ENCODE measurements at regions not wholly inside any gene's neighbourhood (a gene's known extent, or its start where the extent isn't known, plus 50 kb on each side); places are given as distances from the start of the nearest gene placed in this dataset.
"Not testable (repeated sequence)": the region's sequence is repeated elsewhere in the genome, so short reads cannot be mapped to it uniquely, and the experiment has no call there.

DNA sequence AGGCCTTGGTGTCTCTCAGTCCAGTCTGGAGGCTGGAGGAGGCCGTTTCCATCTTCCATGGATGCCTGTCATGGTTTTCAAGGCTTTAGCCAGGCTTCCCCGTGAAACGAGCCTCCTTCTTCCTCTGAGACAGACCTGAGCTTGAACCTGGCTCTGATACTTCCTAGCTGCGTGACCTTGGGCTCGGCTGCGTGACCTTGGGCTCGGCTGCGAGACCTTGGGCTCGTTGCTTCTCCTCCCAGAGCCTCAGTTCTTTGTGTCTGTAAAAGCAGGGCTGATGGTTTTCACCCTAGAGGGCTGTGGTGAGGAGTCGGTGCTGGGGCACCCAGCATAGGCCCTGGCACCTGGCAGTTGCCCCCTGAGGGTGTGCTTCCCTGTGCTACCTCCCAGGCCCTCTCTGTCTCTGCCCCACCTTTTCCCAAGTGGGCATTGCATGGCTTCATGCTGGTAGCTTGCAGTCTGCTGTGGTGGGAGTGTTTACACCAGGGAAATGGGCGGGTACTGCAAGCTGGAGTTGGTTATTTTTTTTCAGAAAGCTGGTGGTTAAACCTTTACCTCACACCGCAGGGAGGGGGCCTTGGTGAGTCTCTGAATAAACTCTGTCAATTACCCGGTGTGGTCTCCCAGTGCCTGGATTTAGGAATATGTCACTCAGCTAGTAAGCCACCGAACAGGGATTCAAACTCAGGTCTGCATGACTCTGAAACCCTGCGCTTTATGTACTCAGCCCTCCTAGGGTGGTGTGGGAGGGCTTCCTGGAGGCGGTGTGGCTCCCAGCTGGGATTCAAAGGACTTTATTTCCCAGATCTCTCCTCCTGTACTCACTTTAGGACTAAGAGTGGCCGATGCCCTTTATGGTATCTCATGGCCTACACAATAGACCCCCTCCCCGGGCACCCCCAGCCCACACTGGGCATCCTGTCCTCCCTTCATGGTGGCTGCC lies 129.0 kb upstream of the CIBAR2 start:
- no peak for DNase-seq (ENCODE audit: low read depth)

DNA sequence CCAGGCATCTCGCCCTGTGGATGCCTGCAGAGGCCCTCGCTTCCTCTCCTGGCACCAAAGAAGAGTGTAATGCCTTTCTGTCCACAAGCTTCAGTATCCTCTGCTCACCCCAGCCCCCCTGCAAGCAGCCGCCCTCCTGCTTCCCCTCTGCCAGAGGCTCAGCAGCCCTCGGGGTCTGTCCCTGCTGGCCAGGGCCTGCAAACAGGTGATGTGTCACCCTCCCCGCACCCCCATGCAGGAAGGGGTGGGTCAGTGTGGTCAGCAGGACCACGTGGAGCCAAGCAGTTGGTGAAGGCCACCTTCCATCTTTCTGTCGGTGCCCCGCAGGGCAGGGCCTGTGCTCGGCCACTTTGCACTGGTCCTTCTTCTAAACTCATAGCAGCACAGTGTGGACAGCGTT lies 129.9 kb upstream of the CIBAR2 start:
- DNase-seq (ENCODE audit: low read depth) = no peak

DNA sequence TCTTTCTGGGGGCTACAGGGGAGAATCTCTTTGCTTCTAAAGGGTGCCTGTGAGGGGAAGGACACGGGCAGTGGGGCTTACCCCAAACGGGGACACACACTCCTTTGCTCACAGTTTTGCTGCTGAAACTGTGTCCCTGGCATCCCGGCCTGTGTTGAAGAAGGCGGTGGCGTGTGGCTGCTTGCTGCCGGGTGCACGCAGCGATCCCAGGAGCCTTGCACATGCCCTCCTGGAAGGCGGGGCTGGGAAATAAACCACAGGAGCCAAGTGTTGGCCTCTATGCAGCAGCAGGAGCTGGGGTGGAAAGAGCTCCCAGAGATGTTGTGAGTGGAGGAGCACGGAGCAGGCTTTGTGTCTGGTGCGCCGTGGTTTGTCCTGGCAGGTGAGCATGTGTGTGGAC lies 131.0 kb upstream of the CIBAR2 start:
- DNase-seq (ENCODE audit: low read depth) = no peak

DNA sequence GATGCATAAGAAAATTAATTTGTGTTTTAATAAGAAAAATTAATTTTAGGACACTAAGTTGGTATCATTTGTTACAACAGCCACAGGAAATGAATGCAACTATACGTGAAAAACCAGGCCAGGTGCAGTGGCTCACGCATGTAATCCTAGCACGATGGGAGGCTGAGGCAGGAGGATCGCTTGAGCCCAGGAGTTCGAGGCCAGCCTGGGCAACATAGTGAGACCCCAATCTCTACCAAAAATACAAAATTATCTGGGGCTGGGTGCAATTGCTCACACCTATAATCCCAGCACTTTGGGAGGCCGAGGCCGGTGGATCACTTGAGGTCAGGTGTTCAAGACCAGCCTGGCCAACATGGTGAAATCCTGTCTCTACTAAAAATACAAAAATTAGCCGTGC lies 132.2 kb upstream of the CIBAR2 start:
- DNase-seq (ENCODE audit: low read depth) = not testable (repeated sequence)

DNA sequence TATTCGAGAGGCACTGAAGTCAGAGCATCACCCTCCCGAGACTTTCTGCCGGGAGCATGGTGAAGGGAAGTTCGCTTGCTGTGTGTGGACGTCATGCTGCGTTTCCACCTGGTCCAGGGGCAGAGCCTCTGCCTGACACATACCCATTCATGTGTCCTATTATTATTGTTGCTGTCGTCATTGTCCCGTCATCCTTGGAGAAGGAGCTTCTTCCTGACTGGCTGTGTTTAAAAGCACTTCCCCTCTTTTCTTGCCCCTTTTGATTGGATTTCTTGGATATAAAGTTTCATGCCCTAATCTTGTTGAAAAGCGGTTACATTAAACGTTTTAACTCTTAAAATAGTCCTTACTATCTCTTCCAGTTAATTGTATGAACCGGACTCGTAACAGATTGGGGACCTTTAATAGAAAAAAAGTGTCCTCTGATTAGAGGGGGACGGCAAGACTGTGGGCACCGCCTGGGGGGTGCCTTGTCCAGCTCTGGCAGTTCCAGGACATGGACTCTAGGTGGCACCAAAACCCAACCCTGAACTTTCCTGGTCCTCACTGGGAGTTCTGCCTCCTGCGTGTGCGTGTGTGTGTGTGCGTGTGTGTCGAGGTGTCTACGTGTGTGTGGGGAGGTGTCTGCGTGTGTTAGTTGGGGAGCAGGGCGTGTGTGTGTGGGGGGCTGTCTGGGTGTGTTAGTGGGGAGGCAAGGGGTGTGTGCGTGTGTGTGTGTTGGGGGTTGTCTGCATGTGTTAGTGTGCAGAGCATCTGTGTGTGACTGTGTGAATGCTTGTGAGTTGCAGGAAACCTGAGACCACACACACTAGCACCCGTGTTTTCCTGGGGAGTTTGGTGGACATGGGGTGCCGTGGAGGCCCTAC lies 133.3 kb upstream of the CIBAR2 start:
- no peak for DNase-seq (ENCODE audit: low read depth)

DNA sequence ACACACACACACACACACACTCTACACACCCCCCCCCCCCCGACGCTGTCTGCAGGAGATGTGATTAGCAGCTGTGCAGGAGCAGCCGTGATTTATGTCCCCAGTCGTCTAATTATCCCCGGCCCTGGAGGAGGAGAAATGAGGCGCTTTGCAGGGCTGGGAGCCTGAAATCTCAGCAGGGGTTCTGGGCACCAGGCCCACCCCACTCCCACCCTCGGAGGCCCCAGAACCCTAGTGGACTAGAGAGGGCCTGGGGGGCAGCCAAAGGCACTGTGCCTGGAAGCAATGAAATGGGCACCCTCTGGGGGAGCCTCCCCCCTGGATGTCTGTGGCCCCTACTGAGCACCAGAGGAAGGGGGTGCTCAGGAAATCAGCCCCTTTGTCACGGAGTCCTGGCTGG lies 134.2 kb upstream of the CIBAR2 start:
- DNase-seq (ENCODE audit: low read depth) = no peak

DNA sequence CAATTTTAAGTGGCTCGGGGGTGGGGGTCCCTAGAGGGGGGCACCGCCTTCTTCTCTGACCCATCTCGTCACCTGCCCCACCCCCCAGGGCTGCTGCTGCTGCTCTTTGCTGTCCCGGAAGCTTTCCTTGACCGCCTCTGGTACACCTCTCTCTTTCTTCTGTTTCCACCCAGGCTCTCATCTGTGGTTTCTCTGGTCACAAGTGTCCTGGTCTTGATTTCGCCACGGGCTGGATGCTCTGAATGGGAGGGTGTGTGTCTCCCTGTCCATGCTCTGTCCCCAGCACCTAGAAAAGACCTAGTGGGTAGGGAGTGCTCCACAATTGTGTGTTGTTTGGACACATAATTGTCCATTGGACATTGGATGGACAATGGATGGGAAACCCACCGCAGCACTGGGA lies 134.7 kb upstream of the CIBAR2 start:
- no peak for DNase-seq (ENCODE audit: low read depth)

DNA sequence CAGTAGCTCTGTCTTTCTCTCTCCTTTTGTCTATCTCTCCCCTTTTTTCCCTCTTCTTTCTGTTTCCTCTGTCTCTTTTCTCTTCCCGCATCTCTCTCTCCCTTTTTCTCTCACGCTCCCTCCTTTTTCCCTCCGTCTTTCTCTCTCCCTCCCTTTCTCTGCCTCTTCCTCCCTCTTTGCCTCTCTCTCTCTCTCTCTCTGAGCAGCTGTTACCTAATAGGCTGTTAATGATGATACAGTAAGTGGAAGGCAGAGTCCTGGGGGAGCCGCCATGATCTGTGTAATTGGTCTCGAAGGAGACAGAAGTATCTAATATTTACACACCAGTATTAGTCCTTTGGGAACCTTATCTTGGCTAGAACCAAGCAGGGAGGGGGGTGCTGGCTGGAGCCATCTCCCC lies 136.1 kb upstream of the CIBAR2 start:
- DNase-seq (ENCODE audit: low read depth) = no peak

DNA sequence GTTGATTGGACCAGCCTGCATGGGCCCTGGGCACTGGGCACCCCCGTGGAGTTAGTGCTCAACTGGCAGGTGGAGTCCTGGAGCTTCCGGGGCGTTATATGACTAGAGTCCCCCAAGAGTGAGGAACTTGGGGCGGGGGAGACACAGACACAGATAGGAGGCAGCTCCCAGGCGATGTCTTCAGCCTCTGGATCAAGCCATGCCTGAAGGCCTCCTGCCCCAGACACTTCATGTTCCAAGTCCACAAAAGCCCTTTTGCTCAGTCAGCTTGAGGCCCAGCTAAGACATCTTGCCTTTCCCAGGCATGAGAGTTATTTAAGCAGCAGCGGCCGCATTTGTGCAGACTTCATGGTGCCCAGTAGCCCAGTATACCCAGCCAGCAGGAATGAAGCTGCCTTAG lies 136.6 kb upstream of the CIBAR2 start:
- DNase-seq (ENCODE audit: low read depth) = no peak

DNA sequence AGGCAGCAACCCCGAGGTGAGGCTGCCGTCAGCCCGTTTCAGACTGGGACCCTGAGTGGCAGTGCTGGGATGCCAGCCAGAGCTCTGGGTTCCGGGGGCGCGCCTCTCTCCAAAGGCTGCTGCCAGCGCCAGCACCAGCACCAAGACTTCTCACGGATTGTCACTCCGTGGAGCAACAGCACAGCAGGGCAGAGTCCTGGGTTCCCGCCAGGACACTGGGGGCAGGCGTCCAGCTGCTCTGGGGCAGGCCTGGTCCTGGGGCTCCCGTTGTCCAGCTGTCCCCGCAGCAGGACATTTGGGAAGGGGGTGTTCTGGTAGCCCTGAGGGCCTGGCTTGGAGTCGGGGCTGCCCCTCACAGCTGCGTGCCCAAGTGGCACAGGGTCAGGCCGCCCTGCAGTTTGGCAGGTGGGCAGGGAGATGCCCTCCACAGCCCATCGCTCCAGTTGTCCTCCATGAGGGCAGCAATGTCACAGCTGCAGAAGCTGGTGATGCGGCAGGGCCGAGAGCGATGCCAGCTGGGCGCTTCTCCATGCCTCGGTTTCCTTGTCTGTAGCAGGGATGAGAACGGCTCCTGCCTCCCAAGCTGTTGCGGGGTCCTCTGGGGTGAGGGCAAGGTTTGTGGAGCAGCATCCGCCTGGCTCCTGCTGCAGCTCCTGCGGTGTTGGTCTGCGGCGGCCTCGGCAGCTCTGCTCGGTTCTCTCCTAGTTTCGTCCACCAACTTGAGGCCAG lies 137.3 kb upstream of the CIBAR2 start:
- no peak for DNase-seq (ENCODE audit: low read depth)

DNA sequence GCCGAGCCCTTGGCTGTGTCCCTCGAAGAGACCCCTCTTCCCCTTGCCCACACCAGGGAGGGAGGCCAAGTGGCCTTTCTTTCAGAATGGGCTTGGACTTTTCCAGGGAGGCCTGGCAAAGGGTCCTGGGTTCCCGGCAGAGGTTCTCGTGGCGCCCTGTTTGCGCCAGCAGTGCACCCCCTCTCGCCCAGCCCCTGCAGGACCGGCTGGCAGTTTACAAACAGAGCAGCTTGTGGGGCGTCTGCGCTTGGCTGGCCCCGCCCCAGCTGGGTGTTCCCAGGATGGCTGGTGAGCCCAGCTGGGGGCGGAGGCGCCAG lies 137.8 kb upstream of the CIBAR2 start:
- DNase-seq (ENCODE audit: low read depth) = no peak

DNA sequence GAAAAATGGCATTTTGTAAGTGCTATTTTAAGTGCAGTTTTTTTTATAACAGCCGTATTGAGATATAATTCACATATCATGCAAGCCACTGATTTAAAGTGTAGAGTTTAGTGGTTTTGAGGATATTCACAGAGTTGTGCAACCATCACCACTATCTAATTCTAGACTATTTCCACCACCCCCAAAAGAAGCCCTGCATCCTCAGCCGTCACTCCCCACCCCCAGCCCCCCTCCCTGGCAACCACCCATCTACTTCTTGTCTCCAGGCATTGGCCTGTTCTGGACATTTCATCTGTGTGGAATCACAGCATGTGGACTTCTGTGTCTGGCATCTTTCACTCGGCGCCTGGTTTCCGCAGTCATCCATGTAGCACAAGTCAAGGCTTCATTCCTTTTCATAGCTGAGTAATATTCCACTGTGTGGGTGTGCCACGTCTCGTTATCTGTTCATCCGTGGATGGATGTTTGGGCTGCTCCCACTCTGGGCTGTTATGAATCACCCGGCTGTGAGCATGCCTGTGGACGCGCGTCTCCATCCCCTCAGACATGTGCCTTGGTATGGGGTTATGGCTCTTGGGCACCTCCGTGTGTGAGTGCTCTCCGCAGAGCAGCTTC lies 138.4 kb upstream of the CIBAR2 start:
- no peak for DNase-seq (ENCODE audit: low read depth)

DNA sequence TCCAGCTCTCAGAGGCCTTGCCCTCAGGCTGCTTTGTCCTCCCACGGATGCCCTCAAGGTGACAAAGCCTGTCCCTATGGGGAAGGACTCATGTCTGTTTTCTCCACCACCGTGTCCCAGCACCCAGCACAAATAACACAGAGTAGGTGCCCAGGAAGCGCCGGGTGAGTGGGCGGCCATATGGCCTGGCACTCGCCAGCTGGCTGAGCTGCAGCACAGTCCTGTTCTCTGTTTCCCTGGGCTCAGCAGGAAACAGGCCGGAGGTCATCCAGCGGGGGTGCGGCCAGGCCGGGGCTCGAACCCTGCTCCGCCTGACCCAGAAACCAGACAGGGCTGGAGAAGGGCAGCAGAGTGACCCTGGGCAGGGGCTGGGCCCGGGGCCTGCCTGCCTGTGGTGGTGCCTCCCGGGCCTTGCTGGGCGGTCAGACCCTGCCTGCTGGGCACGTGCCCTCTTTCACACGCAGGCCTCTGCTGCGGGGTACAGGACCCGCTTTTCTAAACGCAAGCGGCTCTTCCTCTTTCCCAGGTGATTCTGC lies 139.0 kb upstream of the CIBAR2 start:
- no peak for DNase-seq (ENCODE audit: low read depth)

DNA sequence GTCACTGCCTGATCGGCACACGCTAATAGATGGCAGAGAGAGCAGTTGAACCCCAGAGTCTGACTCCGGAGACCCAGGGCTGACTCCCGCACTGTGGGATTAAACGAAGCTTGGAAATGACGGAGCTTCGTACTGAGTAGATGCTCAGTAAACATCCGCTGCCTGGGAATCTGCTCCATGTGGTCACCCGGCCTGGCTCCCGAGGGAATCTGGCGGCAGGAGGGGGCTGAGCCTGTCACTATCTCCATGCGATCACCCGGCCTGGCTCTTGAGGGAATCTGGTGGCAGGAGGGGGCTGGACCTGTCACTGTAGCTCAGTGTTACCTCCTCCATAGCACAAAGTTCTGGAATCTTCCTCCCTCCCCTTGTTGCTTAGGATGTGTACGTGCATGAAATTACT lies 139.7 kb upstream of the CIBAR2 start:
- DNase-seq (ENCODE audit: low read depth) = no peak

DNA sequence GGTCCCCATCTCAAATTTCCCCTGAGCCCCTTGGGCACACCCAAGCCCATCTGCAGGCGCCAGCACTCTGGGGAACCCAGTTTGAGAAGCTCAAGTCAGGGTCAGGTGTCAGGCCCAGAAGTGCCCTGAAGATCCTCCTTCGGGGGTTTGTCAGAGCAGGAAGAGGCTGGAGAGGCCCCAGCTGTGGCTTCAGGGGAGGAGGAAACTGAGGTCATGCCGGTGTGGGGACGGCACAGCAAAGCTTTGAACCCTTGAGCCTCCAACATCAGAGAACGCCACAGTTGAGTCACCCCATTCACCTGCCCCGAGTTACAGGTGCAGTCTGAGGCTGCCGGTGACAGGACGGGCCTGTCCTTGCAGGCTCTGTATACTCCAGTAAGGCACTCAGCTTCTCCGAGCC lies 140.2 kb upstream of the CIBAR2 start:
- no peak for DNase-seq (ENCODE audit: low read depth)

DNA sequence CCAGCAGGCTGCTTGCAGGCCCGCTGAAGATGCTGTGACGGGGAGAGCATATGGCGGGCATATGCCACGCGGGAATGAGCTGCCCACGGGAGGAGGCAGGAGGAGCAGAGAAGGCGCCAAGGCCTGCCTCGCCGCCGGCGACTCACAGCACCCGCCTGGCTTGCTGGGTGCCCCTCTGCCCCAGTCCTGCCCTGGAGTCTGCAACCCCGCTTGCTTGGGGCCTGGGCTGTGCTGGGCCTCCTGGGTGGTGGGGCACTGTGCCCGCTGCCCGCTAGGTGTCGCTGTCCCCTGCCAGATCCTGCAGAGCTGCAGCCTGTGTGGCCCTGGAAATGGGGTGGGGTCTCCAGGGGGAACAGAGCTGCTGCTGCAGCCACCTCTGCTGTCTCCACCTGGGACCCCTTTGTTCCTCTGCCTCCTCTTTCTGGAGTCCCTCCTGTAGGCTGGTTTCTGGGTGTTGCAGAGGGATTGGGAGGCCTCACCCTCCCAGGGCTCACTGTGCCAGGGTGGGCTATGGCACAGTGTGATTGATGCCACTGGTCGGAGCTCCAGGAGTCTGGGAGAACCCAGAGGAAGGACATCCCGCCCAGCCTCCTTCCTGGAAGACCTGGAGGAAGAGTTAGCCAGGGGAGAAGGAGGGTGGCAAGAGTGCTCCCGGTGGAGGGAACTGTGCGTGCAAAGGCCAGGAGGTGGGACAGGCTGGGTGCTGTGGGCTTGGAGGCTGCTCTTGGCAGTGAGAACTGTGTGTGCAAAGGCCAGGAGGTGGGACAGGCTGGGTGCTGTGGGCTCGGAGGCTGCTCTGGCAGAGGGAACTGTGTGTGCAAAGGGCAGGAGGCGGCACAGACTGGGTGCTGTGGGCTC lies 141.0 kb upstream of the CIBAR2 start:
- no peak for DNase-seq (ENCODE audit: low read depth)

DNA sequence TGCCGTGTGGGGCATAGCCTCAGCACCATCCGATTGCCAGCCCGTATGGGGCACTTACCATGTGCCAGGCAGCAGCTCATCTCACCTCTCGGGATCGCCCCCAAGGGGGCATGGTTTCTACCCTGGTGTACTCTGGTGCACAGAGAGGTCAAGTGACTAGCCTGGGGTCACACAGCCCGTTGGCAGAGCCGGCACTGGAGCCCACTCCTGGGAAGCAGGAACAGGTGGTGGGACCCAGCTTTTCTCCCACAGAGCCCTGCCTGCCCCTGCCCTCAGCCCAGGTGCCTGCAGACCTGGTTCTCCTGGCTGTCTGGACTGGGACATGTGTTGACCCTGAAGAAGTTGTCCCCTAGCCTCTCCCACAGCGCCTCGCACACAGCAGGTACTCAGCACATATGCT lies 141.8 kb upstream of the CIBAR2 start:
- DNase-seq (ENCODE audit: low read depth) = no peak

DNA sequence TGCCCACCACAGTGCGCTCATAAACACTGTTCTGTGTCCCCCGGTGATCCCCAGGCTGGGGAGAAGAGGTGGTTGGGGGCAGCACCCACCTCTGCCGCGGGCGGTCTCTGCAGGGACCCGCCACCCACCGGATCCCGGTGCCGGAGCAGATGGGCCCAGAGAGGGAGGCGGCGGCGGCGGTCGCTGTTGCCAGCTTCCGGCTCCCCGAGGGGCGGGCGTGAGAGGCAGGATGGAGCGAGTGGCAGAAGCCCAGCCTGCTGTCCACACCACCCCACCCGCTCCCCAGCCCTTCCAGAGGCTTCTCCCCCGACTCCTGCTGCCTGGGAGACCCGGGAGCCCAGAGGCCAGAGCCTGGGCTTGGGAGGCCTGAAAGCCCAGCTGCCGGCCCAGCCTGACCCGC lies 142.6 kb upstream of the CIBAR2 start:
- DNase-seq (ENCODE audit: low read depth) = no peak

DNA sequence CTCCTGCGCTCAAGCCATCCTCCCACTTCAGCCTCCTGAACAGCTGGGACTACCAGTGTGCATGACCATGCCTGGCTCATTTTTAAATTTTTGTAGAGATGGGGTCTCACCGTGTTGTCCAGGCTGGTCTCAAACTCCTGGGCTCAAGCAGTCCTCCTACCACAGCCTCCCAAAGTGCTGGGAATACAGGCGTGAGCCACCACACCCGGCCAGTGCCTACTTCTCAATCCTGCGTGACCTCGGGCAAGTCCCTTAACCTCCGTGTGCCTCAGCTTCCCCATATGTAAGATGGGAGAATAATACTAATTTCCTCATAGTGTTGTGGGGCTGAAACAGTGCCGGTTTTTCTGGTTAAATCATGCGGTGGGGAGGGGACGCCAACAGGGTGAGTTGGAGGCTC lies 143.5 kb upstream of the CIBAR2 start:
- no peak for DNase-seq (ENCODE audit: low read depth)

DNA sequence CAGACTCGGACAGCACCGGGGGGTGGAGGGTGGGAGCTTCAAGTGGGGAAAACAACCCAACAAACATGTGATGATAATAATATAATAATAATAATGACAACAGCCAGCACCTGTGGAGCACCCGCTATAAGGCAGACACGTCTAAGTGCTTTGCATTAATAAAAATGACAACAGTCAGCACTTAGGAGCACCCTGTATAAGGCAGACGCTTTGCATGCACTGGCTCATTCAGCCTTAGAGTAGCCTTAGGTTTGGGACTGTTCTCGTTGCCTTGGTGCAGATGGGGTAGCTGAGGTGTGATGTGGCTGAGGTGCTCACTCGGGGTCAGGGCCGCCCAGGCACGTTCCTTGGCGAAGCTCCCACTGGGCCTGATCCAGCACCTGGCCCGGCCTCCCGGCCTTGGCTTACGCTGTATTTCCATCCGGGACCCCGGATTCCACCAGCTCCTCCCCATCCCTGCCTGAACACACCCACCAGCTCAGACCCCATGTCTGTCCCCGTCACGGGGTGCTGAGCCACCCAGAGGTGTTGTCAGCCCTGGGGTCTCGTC lies 144.0 kb upstream of the CIBAR2 start:
- no peak for DNase-seq (ENCODE audit: low read depth)

DNA sequence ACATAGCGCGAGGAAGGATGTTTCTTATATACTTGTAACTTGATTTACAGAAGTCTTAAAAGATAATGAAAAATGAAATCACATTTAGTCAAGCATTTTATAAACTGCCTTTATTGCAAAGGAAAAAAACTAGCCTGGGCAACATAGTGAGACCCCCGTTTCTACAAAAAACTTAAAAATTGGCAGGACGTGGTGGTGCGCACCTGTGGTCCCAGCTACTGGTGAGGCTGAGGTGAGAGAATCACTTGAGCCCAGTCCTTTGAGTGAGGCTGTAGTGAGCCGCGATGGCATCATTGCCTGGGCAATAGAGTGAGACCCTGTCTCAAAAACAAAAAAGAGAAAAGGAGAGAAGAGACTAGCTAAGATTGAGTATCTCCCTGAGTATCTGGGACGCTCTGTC lies 145.2 kb upstream of the CIBAR2 start:
- no peak for DNase-seq (ENCODE audit: low read depth)

Measured in non-pigmented ciliary epithelial cell (primary cell).